Caki2 (cell line): ENCODE measurements at regions not wholly inside any gene's neighbourhood (a gene's known extent, or its start where the extent isn't known, plus 50 kb on each side); places are given as distances from the start of the nearest gene placed in this dataset.

Source experiments
- DNase-seq: peaks from one replicate; pipeline ENCODE4 v3.0.0-alpha.2; 2015; ENCODE audit warnings: low read depth
- in situ Hi-C: cut with HindIII; loops from 2 replicates; pipeline ENCODE4 v1.10.0; 2016; ENCODE audit warnings: low sequenced_read_pairs, low pct_unique_long_range_greater_than_20kb, mixed read lengths

DNA sequence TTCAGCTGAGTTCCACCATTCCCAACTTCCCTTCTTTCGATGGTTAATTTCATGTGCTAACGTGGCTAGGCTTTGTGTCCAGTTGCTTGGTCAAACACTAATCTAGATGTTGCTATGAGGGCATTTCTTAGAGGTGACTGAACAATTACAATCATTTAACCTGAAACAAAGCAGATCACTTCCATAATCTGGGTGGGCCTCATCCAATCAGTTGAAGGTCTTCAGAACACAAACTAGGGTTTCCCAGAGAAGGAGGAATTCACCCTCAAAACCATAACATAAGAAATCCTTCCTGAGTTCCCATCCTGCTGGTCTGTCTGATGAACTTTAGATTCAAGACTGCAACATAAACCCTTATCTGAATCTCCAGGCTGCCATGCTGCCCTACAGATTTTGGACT lies 2381.7 kb downstream of the MAT2B start:
- in situ Hi-C loops = no loop called here
- DNase-seq = no peak

- in situ Hi-C loops = no loop called here
- DNase-seq = no peak
Observed at GRCh38 chr5:165892383-165892782, 2387.0 kb downstream of the MAT2B start.

DNA sequence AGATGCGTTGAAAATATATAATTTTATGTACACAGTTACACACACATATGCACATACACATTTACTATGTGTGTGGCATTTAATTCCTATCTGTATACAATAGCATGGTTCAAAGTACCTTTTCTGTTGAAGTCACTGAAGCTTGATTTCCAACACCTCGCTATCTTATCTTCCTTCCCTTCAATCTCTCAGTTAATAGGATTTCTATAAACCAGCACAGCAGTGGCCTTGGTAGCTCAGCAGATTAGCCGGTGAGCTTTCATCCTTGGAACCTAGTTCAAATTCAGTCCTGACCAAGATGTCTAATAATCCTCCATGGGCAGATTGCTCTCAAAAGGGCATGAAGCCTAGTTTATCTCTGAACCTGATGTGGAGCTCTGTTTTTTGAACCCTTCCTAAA lies 2389.5 kb downstream of the MAT2B start:
- no peak for DNase-seq
- in situ Hi-C loops = no loop called here

GRCh38 chr5:165903835-165904234 lies 2387.6 kb upstream of the WWC1 start:
- DNase-seq = no peak
- in situ Hi-C loops = no loop called here

GRCh38 chr5:165906871-165907270 lies 2384.6 kb upstream of the WWC1 start:
- in situ Hi-C loops = no loop called here
- DNase-seq = no peak

GRCh38 chr5:165913059-165913458 lies 2378.4 kb upstream of the WWC1 start:
- no peak for DNase-seq
- in situ Hi-C loops = no loop called here

DNA sequence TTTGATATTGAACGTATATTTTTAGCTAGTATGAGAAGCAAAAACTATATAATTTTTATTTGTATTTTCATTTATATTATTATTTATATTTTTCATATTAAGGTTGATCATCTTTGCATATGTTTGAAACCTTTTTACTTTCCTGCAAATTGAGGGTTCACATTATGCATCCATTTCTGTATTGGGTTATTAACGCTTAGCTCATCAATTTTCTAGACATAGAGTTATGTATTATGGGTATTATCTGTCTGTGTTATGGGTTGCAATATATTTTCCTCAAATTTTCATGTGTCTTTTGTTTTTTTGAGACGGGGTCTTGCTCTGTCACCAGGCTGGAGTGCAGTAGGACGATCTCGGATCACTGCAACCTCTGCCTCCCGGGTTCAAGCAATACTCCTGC lies 2377.0 kb upstream of the WWC1 start:
- in situ Hi-C loops = no loop called here
- no peak for DNase-seq

DNA sequence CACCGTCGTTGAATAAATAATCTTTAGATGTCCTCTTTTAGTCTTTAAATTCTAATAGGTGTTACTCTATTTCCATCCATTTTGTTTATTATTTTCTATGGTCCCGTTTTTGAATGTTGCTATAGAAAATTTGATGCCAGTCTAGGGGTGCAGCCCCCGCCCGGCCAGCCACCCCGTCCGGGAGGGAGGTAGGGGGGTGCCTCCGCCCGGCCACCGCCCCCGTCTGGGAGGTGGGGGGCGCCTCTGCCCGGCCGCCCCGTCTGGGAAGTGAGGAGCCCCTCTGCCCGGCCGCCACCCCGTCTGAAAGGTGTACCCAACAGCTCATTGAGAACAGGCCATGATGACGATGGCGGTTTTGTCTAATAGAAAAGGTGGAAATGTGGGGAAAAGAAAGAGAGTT lies 2372.2 kb upstream of the WWC1 start:
- DNase-seq = no peak
- in situ Hi-C loops = no loop called here

GRCh38 chr5:165920655-165921054 lies 2370.8 kb upstream of the WWC1 start:
- DNase-seq = no peak
- in situ Hi-C loops = no loop called here

GRCh38 chr5:165928971-165929370 lies 2362.5 kb upstream of the WWC1 start:
- DNase-seq = no peak
- in situ Hi-C loops = no loop called here

DNA sequence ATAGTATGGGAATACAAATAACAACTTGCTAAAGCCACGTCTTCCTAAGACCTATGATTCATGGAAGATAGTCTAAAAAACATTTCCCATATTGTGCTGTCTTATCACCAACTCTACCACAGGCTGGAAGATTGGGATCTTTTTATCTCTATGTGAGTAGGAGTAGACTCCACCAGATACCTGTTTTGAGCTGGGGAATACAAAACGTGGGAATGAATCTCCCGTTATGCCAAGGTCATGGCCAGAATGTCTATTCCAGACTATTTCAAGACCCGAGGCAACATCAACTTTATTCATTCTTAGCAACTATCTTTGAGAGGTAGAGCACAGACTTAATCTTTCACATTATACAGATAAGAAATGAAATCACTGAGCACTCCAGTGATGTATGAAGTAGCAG lies 2350.9 kb upstream of the WWC1 start:
- in situ Hi-C loops = no loop called here
- no peak for DNase-seq

- no peak for DNase-seq
Observed at GRCh38 chr5:165956854-165957253, 2334.6 kb upstream of the WWC1 start.

GRCh38 chr5:165981671-165982070 lies 2309.8 kb upstream of the WWC1 start:
- in situ Hi-C loops = no loop called here

More at GRCh38 chr5:165956854-165957253, 2334.6 kb upstream of the WWC1 start:
- in situ Hi-C loops = no loop called here

DNA sequence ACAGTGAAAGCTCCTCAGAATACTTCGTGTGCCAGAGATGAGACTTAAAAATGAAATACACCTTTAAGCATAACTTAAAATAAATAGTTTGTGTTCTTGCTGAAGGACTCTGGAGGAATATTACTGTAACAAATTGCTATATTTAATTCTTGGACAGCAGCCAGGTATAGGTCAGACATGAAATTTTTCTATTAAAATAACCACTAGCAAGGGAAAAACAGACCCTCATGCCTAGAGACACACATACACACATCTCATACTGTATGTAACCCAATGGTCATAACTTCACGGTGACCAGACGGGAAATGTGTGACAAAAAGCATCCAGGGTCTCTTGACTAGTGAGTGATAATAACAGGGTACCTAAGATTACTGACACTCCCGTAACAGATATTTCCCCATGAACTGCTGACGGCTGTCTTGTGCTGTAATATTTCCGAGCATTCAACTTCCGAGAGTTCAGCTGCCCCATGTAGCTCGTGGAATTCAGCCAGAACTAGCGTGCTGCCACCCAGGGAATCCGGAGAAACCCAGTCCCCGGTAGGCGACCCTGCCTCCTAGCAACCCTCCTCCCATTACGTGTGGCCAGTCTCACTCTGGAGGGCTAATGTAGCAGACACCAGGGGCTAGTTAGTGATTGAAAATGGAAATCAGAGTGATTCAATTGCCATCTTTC lies 2295.1 kb upstream of the WWC1 start:
- in situ Hi-C loops = no loop called here
- DNase-seq = no peak

More at GRCh38 chr5:165981671-165982070, 2309.8 kb upstream of the WWC1 start:
- DNase-seq = no peak

DNA sequence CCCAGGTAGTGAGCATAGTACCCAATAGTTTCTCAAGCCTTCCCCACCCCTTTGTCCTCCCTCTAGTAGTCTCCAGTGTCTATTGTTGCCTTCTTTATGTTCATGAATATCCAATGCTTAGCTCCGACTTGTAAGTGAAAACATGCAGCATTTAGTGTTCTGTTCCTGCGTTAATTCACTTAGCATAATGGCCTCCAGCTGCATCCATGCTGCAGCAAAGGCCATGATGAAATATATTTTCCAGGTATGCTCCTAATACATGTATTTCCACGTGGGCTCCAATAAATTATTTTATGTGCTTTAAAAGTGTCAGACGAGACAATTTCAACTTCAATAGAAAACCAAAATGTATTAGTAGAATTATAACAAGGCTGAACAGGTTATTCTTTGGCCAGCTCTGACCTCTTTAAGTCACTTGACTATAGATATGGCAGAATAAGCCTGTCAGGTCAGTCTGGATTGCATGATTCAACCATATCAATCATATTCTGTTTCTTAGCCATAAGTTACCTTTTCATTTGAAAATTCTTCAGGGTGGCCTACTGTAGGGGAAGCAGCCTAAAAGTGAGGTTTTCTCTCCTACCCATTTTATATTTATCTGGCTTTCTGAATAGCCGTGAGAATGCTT lies 2291.6 kb upstream of the WWC1 start:
- in situ Hi-C loops = no loop called here
- DNase-seq = no peak

DNA sequence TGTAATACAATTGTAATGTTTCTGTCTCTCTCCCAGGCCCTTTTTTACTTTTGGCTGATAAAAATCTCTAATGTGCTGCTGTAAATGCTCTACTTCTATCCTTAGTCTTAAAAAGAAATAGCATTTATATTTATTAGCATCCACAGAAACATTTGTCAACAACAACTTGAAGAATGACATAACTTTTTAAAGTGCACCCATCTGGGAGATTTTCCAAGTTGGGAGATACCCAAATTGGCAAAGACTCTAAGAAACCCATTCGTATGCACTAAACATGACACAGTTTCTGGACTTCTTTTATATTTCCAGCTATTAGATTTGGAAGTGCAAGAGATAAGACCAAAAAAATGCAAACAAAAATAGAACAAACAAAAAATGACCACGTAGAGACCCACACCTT lies 2287.4 kb upstream of the WWC1 start:
- in situ Hi-C loops = no loop called here

DNA sequence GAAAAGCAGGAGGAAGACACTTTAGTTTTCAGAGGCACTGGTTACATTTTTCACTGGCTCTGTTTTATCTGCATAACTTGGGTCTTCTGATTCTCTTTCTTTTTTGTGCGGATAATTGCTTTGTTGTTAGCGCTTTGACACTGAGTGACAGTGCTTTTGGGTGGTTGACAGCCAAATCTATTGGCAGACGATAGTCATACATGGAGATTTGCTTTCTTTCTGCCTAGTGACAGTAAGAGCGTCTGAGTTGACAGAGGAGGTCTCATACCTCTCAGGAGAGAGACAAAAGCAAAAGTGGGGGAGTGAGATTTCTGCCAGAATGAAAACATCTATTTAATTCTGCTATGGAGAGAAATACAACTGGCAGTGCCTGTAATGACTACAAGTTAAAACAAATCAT lies 2278.0 kb upstream of the WWC1 start:
- in situ Hi-C loops = no loop called here
- DNase-seq = no peak

More for the DNA sequence above, 2287.4 kb upstream of the WWC1 start:
- no peak for DNase-seq

DNA sequence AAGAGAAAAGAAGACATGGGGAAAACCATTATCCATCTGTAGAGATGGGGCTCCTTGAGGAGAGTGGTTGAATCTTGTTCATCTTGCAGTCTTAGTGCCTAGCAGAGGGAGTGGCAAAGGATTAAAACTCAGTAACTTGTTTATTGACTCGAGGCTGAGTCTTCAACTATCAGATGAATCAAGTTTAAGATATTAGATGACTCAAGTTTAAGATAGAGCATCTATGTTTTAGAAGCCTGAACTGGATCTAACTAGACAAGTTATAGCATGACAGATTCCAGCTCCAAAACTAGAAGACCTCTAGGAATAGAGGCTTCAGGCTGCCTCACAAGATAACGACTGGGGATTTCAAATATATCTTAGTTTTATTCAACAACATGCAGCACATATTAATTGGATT lies 2277.2 kb upstream of the WWC1 start:
- in situ Hi-C loops = no loop called here
- DNase-seq = no peak

- in situ Hi-C loops = no loop called here
- no peak for DNase-seq
Observed at GRCh38 chr5:166018716-166019115, 2272.7 kb upstream of the WWC1 start.

DNA sequence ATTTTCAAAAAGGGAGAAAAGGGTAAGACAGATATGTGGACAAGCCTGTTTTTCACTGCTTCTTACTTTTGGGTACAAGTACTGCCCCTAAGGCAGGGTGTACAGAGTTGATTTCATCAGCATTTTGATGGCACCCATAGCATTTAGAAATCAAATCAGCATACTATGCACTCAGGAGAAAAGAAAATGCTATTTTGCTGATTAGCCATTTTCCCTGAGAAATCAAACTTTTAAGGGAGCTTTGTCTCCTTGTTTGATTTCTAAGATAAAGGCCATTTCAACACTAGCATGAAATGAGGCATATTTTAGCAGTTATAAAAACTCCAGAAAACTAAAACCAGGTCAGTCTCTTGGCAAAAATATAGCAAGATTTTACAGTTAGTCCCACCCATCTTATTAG lies 2269.4 kb upstream of the WWC1 start:
- in situ Hi-C loops = no loop called here
- no peak for DNase-seq
